HK-2 (cell line): ENCODE measurements at regions not wholly inside any gene's neighbourhood (a gene's known extent, or its start where the extent isn't known, plus 50 kb on each side); places are given as distances from the start of the nearest gene placed in this dataset.

Source experiments
- DNase-seq: peaks from one replicate; pipeline ENCODE4 v3.0.0-alpha.2; 2018; ENCODE audit not compliant: unreplicated experiment

GRCh38 chr5:165781738-165782137 is 2276.3 kb downstream of the MAT2B start:
- no peak for DNase-seq

GRCh38 chr5:165783024-165783423 is 2277.6 kb downstream of the MAT2B start:
- DNase-seq: no peak

- no peak for DNase-seq
These were observed 2280.7 kb downstream of the MAT2B start for GRCh38 chr5:165786073-165786472.

- DNase-seq: no peak
These were observed 2289.7 kb downstream of the MAT2B start for GRCh38 chr5:165795073-165795472.

- no peak for DNase-seq
These were observed 2300.3 kb downstream of the MAT2B start for GRCh38 chr5:165805756-165806155.

DNA sequence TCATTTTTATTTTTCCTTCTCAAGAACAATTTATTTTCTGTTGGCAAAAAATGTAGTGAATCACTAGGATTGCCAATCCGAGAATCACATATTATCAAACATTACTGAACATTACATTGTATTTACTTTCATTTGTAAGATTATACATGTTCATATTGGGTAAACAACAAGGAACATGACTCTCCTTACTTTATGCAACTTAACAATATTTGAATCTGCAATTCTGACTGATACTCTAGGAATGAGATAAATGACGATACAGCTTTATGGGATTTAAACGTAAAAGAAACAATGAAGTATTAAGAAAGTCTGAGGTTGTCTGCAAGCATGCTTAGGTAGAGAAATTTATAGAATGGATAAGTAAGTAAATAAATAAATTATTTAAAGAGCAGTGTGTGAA is 2302.9 kb downstream of the MAT2B start:
- no peak for DNase-seq

- no peak for DNase-seq
These were observed 2304.5 kb downstream of the MAT2B start for GRCh38 chr5:165809914-165810313.

DNA sequence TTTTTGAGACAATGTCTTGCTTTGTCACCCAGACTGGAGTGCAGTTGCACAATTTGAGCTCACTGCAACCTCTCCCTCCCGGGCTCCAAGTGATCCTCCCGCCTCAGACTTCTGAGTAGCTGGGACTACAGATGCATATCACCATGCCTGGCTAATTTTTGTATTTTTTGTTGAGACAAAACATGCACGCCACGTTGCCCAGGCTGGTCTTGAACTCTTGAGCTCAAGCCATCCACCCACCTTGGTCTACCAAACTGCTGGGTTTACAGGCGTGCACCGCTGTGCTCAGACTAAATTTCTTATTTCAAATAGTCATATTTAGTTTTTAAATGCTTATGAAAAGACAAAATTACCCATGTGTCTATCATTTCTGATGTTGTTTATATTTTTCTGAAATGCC is 2324.1 kb downstream of the MAT2B start:
- DNase-seq: no peak

DNA sequence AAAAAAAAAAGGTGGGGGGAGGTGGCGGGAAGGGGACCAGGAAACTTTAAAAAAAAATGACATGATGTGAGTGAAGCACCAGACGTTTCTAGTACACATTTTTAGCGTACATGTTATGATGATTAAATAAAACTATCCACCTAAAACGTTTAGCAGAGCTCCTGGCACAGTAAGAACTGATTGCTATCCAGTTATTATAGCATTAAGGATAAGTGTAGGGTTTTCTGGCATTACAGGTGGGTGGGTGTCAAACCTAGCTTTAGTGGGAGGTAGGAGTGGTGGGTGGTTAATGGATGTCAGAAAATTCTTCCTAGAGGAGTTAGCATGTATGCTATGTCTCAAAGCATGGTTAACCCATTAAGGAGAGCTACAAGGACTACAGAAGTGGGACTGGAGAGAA is 2329.5 kb downstream of the MAT2B start:
- no peak for DNase-seq

DNA sequence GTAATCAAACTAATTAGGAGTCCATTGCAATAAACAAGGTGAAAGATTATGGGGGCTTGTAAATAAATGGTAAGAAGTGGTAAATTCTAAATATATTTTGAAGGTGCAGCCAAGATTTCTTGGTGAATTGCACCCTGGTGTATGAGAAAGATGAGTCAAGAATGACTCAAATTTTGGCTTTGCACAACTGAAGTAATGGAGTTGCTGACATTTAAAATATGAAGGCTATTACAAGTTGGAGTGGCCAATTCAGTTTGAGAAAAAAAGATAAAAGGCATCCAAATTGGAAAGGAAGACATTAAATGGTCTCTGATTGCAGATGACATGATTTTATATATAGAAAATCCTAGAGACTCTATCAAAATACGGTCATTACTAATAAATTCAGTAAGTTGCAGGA is 2330.6 kb downstream of the MAT2B start:
- no peak for DNase-seq

GRCh38 chr5:165837286-165837685 is 2331.9 kb downstream of the MAT2B start:
- DNase-seq: no peak

- no peak for DNase-seq
These were observed 2339.2 kb downstream of the MAT2B start for GRCh38 chr5:165844571-165844970.

- DNase-seq: no peak
These were observed 2352.7 kb downstream of the MAT2B start for GRCh38 chr5:165858118-165858517.

- no peak for DNase-seq
These were observed 2353.8 kb downstream of the MAT2B start for GRCh38 chr5:165859251-165859650.

GRCh38 chr5:165863239-165863638 is 2357.8 kb downstream of the MAT2B start:
- no peak for DNase-seq

GRCh38 chr5:165871291-165871690 is 2365.9 kb downstream of the MAT2B start:
- no peak for DNase-seq

DNA sequence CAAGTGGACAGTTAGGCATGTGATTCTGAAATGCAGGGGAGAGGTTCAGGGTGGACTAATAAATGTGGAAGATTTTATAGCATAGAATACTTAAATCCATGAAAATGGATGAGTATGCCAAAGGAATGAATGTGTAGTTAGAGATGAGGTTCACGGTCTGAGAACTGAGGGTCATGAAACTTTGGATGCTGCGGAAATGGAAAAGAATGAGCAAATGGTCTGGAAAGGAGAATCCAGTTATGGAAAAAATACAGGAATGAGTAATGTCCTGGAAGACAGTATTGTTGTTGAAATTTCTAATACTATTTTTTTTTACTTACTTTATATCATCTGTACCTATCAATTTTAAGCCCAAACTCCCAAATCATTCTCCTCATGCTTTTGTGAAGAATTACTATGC is 2369.4 kb downstream of the MAT2B start:
- DNase-seq: no peak

- DNase-seq: no peak
These were observed 2371.1 kb downstream of the MAT2B start for GRCh38 chr5:165876538-165876937.

DNA sequence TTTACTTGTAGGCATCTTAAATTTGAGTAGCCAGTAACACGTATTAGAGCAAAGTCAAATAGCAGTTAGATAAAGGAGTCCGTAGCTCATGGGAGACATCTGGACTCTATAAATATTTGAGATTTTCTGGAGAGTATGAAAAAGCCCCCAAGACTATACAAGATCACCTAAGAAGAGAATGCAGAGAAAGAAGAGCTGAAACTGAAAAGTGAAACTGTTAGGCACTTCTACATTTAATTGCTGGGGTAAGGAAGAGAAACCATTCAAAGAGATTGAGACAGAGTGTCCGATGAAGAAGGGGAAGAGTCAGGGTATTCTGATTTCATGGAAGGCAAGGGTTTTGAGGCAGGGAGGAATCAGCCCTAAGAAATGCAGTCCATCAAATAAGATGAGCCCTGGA is 2372.1 kb downstream of the MAT2B start:
- DNase-seq: no peak

DNA sequence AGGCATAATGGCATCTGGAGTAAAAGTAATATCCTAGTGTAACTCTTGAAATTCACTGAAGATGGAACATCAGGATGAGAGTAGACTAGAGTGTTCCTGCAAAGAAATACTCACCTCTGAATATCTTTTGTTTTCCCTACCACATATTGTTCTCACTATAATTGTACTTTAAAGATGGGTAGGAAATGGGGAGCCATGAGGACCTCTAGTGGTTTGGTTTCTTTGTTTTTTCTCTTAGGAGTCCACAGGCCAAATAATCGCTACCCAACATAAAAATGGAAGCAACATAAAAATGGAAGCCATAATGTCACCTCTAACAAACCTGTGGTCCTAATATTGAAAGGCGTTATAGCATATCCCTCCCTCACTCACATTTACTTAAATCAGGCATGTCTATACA is 2375.8 kb downstream of the MAT2B start:
- DNase-seq: no peak

GRCh38 chr5:165882099-165882498 is 2376.7 kb downstream of the MAT2B start:
- DNase-seq: no peak

DNA sequence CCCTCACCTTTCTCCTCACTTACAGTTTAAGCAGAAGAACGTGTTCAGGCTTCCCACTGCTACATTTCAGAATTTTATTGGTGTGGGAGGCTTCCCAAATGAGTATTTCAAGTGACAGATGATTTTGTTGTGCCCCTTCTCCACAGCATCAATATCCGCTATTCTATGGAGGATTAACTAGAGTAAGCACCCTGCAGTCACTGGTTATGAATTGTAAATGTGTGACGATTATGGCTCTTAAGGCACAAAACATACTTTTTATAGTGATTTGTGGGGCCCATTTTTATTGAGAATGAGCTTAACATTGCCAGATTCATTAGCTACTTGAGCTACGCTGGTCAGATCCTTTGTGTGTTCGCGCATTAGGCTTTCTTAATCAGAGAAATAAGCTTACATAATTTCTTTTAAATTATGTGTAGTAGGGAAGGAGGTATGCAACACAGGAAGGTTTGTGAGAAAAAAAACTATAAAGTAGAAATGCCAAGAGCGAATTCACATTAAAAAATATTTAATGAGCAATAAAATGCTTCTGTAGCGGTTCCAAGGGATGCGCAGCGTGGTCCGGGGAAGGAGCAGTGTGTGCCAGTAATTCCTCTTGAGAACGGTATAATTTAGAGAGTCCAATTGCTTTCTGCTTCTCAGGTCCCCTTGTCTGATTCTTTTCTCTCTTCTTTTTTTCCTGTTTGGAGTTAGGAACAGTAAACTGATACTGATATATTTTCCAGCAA is 2380.4 kb downstream of the MAT2B start:
- DNase-seq: no peak

- DNase-seq: no peak
These were observed 2381.7 kb downstream of the MAT2B start for GRCh38 chr5:165887147-165887546.

GRCh38 chr5:165892383-165892782 is 2387.0 kb downstream of the MAT2B start:
- no peak for DNase-seq
